ENCODE measurements at regions not wholly inside any gene's neighbourhood (a gene's known extent, or its start where the extent isn't known, plus 50 kb on each side); places are given as distances from the start of the nearest gene placed in this dataset.

DNA sequence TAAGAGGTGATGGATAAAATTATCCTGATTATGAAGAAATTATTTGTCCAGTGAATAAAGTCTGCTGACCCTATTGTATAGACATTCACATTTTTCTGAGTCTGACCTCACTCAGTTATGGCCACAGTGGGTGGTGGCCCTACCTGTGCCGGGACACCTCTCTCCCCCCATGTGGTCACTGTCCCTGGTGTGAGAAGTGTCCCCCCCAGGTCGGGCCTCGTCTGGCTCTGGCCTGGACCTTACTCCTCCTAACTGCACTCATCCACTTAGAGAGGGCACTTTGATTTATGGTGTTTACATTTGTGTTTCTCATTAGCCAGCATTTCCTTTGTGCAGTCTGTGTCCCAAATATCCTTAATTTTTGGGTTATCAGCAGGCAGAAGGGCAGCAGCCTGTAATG is 59.6 kb upstream of the ZNF32 start:
- TF ChIP-seq, protein P1, sequence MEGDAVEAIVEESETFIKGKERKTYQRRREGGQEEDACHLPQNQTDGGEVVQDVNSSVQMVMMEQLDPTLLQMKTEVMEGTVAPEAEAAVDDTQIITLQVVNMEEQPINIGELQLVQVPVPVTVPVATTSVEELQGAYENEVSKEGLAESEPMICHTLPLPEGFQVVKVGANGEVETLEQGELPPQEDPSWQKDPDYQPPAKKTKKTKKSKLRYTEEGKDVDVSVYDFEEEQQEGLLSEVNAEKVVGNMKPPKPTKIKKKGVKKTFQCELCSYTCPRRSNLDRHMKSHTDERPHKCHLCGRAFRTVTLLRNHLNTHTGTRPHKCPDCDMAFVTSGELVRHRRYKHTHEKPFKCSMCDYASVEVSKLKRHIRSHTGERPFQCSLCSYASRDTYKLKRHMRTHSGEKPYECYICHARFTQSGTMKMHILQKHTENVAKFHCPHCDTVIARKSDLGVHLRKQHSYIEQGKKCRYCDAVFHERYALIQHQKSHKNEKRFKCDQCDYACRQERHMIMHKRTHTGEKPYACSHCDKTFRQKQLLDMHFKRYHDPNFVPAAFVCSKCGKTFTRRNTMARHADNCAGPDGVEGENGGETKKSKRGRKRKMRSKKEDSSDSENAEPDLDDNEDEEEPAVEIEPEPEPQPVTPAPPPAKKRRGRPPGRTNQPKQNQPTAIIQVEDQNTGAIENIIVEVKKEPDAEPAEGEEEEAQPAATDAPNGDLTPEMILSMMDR (IDR thresholded peaks at IDR 0.05) = no peak
- no peaks in the 10 kb centered on the region for H3K27me3 ChIP-seq (ENCODE audit: control insufficient read depth, insufficient read depth, low read length)
- Mint-ChIP-seq H3K9me3 (no peaks in the 10 kb centered on the region), H3K36me3 (no peaks in the 10 kb centered on the region), H3K27me3 (ENCODE audit: low read depth in 2 of 2) (peaks cover 0 to 8% of the 10 kb centered on the region in 2 donors), H3K27ac (no peak overlapping the region), H3K4me3 (no peak overlapping the region), H3K4me1 (no peaks in the 10 kb centered on the region)
- intact Hi-C loops (cut with micrococcal nuclease) = no loop called here
- H3K27ac ChIP-seq (ENCODE audit: low read length) = no peak overlapping the region
- WGBS (ENCODE audit: insufficient coverage) = 100% methylated on average over 1 of the region's 3 CpGs
- DNase-seq (no peak), ATAC-seq (no peak)
- H3K9me3 ChIP-seq (ENCODE audit: control insufficient read depth, insufficient read depth, low read length) = no peaks in the 10 kb centered on the region
- no peak overlapping the region for H3K4me3 ChIP-seq (ENCODE audit: low read length)
- H3K4me1 ChIP-seq (ENCODE audit: control insufficient read depth, insufficient read depth, low read length) = no peaks in the 10 kb centered on the region
- H3K36me3 ChIP-seq (ENCODE audit: control insufficient read depth, insufficient read depth, low read length) = no peaks in the 10 kb centered on the region

DNA sequence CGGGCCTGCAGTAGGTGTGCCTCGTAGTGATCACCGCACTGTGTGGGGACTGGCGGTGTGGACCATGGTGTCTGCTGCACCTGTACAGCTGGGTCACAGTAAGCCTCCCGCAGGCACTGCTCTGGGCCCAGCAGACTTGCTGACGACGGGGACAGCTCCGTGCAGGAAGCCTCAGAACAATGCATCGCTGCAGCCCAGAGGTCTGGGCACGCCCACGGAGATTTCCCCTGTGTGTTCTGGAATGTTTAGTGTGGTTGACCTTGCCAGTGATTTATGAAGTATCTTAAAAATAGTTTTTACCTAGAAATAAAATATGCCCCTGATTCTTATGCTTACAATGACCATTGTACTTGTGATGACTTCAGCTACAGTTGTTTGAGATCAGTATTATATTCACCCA is 59.1 kb upstream of the ZNF32 start:
- Histone ChIP-seq H3K36me3 (ENCODE audit: control insufficient read depth, insufficient read depth, low read length) (no peaks in the 10 kb centered on the region), H3K4me1 (ENCODE audit: control insufficient read depth, insufficient read depth, low read length) (no peaks in the 10 kb centered on the region), H3K27me3 (ENCODE audit: control insufficient read depth, insufficient read depth, low read length) (no peaks in the 10 kb centered on the region), H3K4me3 (ENCODE audit: low read length) (no peak overlapping the region), H3K27ac (ENCODE audit: low read length) (no peak overlapping the region), H3K9me3 (ENCODE audit: control insufficient read depth, insufficient read depth, low read length) (no peaks in the 10 kb centered on the region)
- Mint-ChIP-seq H3K27me3 (ENCODE audit: low read depth in 2 of 2) (peaks cover 0 to 8% of the 10 kb centered on the region in 2 donors), H3K36me3 (no peaks in the 10 kb centered on the region), H3K27ac (no peak overlapping the region), H3K4me1 (no peaks in the 10 kb centered on the region), H3K9me3 (no peaks in the 10 kb centered on the region), H3K4me3 (no peak overlapping the region)
- WGBS (ENCODE audit: insufficient coverage) = 77% methylated on average over 11 of the region's 11 CpGs
- intact Hi-C loops (cut with micrococcal nuclease) = no loop called here
- ATAC-seq (no peak), DNase-seq (no peak)
- TF ChIP-seq, protein P1 (IDR thresholded peaks at IDR 0.05) = no peak

DNA sequence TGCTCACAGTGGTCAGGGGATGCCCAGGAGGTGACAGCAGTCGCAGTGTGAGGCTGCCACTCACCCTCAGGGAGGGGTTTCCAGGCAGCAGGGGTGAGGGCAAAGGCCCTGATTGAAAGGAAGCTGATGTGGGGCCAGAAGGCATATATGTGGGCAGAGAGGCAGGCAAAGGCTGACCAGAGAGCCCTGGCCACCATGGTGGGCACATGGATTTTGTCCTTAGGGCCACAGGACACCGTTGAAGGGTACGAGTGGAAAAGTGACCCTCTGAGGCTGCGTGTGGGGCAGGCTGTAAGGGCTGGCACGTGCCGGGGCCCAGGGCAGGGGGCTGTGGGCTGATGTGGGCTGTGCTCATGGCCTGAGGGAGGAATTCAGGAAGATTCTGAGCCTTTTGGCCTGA is 57.5 kb upstream of the ZNF32 start:
- intact Hi-C loops (cut with micrococcal nuclease) = no loop called here
- no peak for DNase-seq
- Histone ChIP-seq H3K9me3 (ENCODE audit: control insufficient read depth, insufficient read depth, low read length) (no peaks in the 10 kb centered on the region), H3K27ac (ENCODE audit: low read length) (no peak overlapping the region), H3K27me3 (ENCODE audit: control insufficient read depth, insufficient read depth, low read length) (no peaks in the 10 kb centered on the region), H3K36me3 (ENCODE audit: control insufficient read depth, insufficient read depth, low read length) (no peaks in the 10 kb centered on the region), H3K4me1 (ENCODE audit: control insufficient read depth, insufficient read depth, low read length) (no peaks in the 10 kb centered on the region), H3K4me3 (ENCODE audit: low read length) (no peak overlapping the region)
- WGBS (ENCODE audit: insufficient coverage) = 85% methylated on average over 6 of the region's 6 CpGs
- H3K27me3 Mint-ChIP-seq (ENCODE audit: low read depth in 2 of 2) = peaks cover 0 to 3% of the 10 kb centered on the region in 2 donors
- H3K27ac Mint-ChIP-seq = no peak overlapping the region
- H3K4me3 Mint-ChIP-seq = no peak overlapping the region
- TF ChIP-seq, protein P1 (IDR thresholded peaks at IDR 0.05) = no peak
- no peaks in the 10 kb centered on the region for H3K4me1 Mint-ChIP-seq
- H3K36me3 Mint-ChIP-seq = no peaks in the 10 kb centered on the region
- no peaks in the 10 kb centered on the region for H3K9me3 Mint-ChIP-seq
- ATAC-seq = no peak

DNA sequence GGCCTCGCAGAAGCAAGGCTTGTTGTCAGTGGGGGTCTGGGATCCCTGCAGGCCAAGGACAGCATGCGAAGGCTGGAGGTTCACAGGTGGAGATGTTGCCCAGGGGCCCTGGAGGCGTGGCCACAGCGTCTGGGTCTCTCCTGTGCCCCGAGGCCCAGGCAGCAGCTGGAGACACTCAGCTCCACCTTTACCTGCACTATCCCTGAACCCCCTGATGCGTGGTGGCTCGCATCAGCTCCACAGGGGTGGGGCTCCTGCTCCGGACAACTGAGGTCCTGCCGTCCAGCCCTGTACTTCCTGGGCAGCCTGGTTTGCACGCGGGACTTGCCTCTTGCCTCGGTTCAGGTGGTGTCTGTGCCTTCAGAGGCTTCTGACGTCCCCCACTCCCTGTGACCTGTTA is 54.6 kb upstream of the ZNF32 start:
- Histone ChIP-seq H3K27me3 (ENCODE audit: control insufficient read depth, insufficient read depth, low read length) (no peaks in the 10 kb centered on the region), H3K36me3 (ENCODE audit: control insufficient read depth, insufficient read depth, low read length) (no peaks in the 10 kb centered on the region), H3K4me1 (ENCODE audit: control insufficient read depth, insufficient read depth, low read length) (peaks cover 3% of the 10 kb centered on the region), H3K27ac (ENCODE audit: low read length) (no peak overlapping the region), H3K9me3 (ENCODE audit: control insufficient read depth, insufficient read depth, low read length) (no peaks in the 10 kb centered on the region), H3K4me3 (ENCODE audit: low read length) (no peak overlapping the region)
- intact Hi-C loops (cut with micrococcal nuclease) = no loop called here
- Mint-ChIP-seq H3K27me3 (ENCODE audit: low read depth in 2 of 2) (peaks cover 0 to 2% of the 10 kb centered on the region in 2 donors), H3K27ac (no peak overlapping the region), H3K36me3 (no peaks in the 10 kb centered on the region), H3K4me1 (no peaks in the 10 kb centered on the region), H3K9me3 (no peaks in the 10 kb centered on the region), H3K4me3 (no peak overlapping the region)
- TF ChIP-seq, protein P1 (IDR thresholded peaks at IDR 0.05) = no peak
- DNase-seq (no peak), ATAC-seq (no peak)
- WGBS (ENCODE audit: insufficient coverage) = 85% methylated on average over 13 of the region's 13 CpGs
